ENCODE measurements at regions not wholly inside any gene's neighbourhood (a gene's known extent, or its start where the extent isn't known, plus 50 kb on each side); places are given as distances from the start of the nearest gene placed in this dataset.

GRCh38 chr6:154596009-154596408 lies 85.5 kb upstream of the CNKSR3 start:
- no peak for TF ChIP-seq EZH2 (IDR thresholded peaks at IDR 0.05)
- TF ChIP-seq, protein P1, sequence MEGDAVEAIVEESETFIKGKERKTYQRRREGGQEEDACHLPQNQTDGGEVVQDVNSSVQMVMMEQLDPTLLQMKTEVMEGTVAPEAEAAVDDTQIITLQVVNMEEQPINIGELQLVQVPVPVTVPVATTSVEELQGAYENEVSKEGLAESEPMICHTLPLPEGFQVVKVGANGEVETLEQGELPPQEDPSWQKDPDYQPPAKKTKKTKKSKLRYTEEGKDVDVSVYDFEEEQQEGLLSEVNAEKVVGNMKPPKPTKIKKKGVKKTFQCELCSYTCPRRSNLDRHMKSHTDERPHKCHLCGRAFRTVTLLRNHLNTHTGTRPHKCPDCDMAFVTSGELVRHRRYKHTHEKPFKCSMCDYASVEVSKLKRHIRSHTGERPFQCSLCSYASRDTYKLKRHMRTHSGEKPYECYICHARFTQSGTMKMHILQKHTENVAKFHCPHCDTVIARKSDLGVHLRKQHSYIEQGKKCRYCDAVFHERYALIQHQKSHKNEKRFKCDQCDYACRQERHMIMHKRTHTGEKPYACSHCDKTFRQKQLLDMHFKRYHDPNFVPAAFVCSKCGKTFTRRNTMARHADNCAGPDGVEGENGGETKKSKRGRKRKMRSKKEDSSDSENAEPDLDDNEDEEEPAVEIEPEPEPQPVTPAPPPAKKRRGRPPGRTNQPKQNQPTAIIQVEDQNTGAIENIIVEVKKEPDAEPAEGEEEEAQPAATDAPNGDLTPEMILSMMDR (IDR thresholded peaks at IDR 0.05) = no peak

Measured in neural progenitor cell (in vitro differentiated cells).